Retinal pigment epithelial cell (primary cell): ENCODE measurements at regions not wholly inside any gene's neighbourhood (a gene's known extent, or its start where the extent isn't known, plus 50 kb on each side); places are given as distances from the start of the nearest gene placed in this dataset.

Experiments
- DNase-seq: peaks from one replicate; pipeline ENCODE4 v3.0.0-alpha.2; 2010; ENCODE audit warnings: low read depth
- H3K4me3 ChIP-seq: 2 replicates; pipeline ENCODE4 v1.5.1; 2011; ENCODE audit warnings: mild to moderate bottlenecking, low read length, control low read depth, moderate library complexity
- CTCF ChIP-seq: conservative IDR thresholded peaks from 2 replicates; pipeline ENCODE4 v1.5.1; 2011; ENCODE audit warnings: low read depth, low read length, control low read depth, inconsistent platforms

GRCh38 chr18:39019989-39020388 is 1454.4 kb upstream of the CELF4 start:
- DNase-seq: no peak
- no peak for TF ChIP-seq CTCF
- H3K4me3 ChIP-seq: no peak overlapping the region

- no peak overlapping the region for H3K4me3 ChIP-seq
- TF ChIP-seq CTCF: no peak
- no peak for DNase-seq
Measured at GRCh38 chr18:39007031-39007902, 1441.7 kb upstream of the CELF4 start.

GRCh38 chr18:38996056-38996455 is 1430.5 kb upstream of the CELF4 start:
- TF ChIP-seq CTCF: no peak
- no peak overlapping the region for H3K4me3 ChIP-seq
- DNase-seq: no peak

GRCh38 chr18:38993342-38993741 is 1427.7 kb upstream of the CELF4 start:
- DNase-seq: no peak
- no peak overlapping the region for H3K4me3 ChIP-seq
- TF ChIP-seq CTCF: no peak

- H3K4me3 ChIP-seq: no peak overlapping the region
- no peak for TF ChIP-seq CTCF
- DNase-seq: no peak
Measured at GRCh38 chr18:38984968-38985367, 1419.4 kb upstream of the CELF4 start.

- TF ChIP-seq CTCF: no peak
- DNase-seq: peak; percentile 8
- H3K4me3 ChIP-seq: no peak overlapping the region
Measured at GRCh38 chr18:38982072-38982471, 1416.5 kb upstream of the CELF4 start.

- peak; percentile 9 for DNase-seq
- TF ChIP-seq CTCF: no peak
- no peak overlapping the region for H3K4me3 ChIP-seq
Measured at GRCh38 chr18:38981389-38981788, 1415.8 kb upstream of the CELF4 start.
